ENCODE measurements at regions not wholly inside any gene's neighbourhood (a gene's known extent, or its start where the extent isn't known, plus 50 kb on each side); places are given as distances from the start of the nearest gene placed in this dataset.

DNA sequence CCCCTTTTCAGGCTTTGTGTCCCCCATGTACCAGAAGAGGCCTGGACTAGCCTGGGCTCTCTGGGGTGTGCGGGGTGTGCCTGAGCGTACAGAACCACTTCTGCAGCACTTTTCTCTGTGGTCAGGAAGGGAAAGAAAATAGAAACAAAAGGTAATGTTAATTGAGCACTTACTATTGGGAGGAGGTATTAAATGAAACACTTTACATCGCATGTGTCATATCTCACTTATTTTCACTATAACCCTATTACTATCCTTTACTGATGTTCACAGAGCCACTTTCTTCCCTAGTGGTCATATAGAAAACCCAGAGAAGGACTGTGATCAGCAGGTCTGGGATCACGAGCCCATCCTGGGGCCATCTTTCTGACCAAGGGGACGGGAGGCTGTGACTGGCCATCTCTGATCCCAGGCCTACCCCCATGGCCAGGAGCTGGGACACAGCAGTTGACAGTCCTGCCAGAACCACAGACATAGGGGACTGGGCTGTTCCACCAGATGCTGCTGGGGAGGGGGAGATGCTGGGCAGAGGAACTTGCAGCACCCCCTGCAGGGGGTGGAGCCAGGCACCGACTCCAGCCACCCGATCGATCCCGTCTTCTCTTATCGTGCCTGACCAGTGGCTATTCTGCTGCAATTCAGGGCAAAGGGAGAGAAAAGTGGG, 107.6 kb downstream of the VEGFA start:
- no peak overlapping the region for H3K27ac ChIP-seq (ENCODE audit: low read depth in 1 of 2, low read length in 2 of 2)
- no peaks in the 10 kb centered on the region for H3K9me3 ChIP-seq (replicated peaks in 1 of 2; ENCODE audit: control insufficient read depth in 1 of 2, insufficient read depth in 1 of 2, low read length in 2 of 2)
- no peaks in the 10 kb centered on the region for H3K36me3 Mint-ChIP-seq
- no peak overlapping the region for H3K9ac ChIP-seq (ENCODE audit: insufficient read depth, low read length, poor library complexity, severe bottlenecking)
- WGBS (ENCODE audit: insufficient coverage), result 96% methylated on average over 7 of the region's 10 CpGs
- no peak for TF ChIP-seq CTCF (IDR thresholded peaks at IDR 0.05)
- H3K27me3 ChIP-seq (ENCODE audit: control insufficient read depth in 2 of 2, insufficient read depth in 2 of 2, low read length in 2 of 2), result no peaks in the 10 kb centered on the region
- H2AFZ ChIP-seq (ENCODE audit: insufficient read depth, low read depth, low read length, poor library complexity, severe bottlenecking), result no peak overlapping the region
- intact Hi-C loops (cut with micrococcal nuclease), result no loop called here
- H3K4me3 ChIP-seq (replicated peaks in 1 of 3; ENCODE audit: low read depth in 2 of 3, low read length in 3 of 3), result no peak overlapping the region
- H3K27me3 Mint-ChIP-seq (ENCODE audit: low read depth in 3 of 3), result peaks cover 0 to 3% (median 0%) of the 10 kb centered on the region in 3 donors
- H3K4me3 Mint-ChIP-seq, result no peak overlapping the region
- H3K4me2 ChIP-seq (replicated peaks; ENCODE audit: extremely low read depth, low read length, poor library complexity, severe bottlenecking), result no peak overlapping the region
- no peaks in the 10 kb centered on the region for H3K79me2 ChIP-seq (ENCODE audit: insufficient read depth, low read length)
- no peak for DNase-seq
- H3K4me1 ChIP-seq (ENCODE audit: control insufficient read depth in 1 of 2, insufficient read depth in 2 of 2, low read length in 2 of 2), result no peaks in the 10 kb centered on the region
- peaks cover 3% of the 10 kb centered on the region for H3K4me1 Mint-ChIP-seq
- no peaks in the 10 kb centered on the region for H3K36me3 ChIP-seq (replicated peaks in 1 of 2; ENCODE audit: control insufficient read depth in 1 of 2, insufficient read depth in 2 of 2, low read length in 2 of 2)
- H4K20me1 ChIP-seq (ENCODE audit: insufficient read depth, low read length), result no peaks in the 10 kb centered on the region
- H3K9me3 Mint-ChIP-seq, result no peaks in the 10 kb centered on the region
- no peak overlapping the region for H3K27ac Mint-ChIP-seq

DNA sequence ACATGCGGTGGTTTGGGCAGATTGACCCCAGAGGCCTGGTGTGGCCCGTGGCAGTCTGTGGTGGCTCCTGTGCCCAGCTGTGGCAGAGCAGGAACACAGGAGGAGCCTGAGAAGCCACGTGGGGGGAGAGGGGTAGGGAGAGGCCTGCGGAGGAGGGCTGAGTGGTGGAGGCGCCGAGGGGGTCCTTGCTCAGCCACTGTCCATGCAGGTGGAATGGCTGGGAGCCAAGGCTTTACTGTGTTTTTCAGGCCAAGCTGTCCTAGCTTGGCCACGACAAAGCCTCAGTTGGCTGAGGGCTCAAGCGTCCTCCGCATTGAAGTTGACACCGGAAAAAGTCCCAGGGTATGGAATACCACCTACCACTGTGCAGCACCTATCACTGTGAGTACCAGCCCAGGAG, 107.0 kb downstream of the VEGFA start:
- Mint-ChIP-seq H3K4me3 (no peak overlapping the region), H3K27me3 (ENCODE audit: low read depth in 3 of 3) (peaks cover 0 to 3% (median 0%) of the 10 kb centered on the region in 3 donors), H3K36me3 (no peaks in the 10 kb centered on the region), H3K4me1 (peaks cover 2% of the 10 kb centered on the region), H3K27ac (no peak overlapping the region), H3K9me3 (peaks cover 0 to under 1% (median 0%) of the 10 kb centered on the region in 7 donors)
- no peak overlapping the region for H2AFZ ChIP-seq (ENCODE audit: insufficient read depth, low read depth, low read length, poor library complexity, severe bottlenecking)
- no peak overlapping the region for H3K9ac ChIP-seq (ENCODE audit: insufficient read depth, low read length, poor library complexity, severe bottlenecking)
- H3K36me3 ChIP-seq (replicated peaks in 1 of 2; ENCODE audit: control insufficient read depth in 1 of 2, insufficient read depth in 2 of 2, low read length in 2 of 2), result no peaks in the 10 kb centered on the region
- WGBS (ENCODE audit: insufficient coverage), result 92% methylated on average over 9 of the region's 10 CpGs
- no peaks in the 10 kb centered on the region for H3K79me2 ChIP-seq (ENCODE audit: insufficient read depth, low read length)
- H3K4me3 ChIP-seq (replicated peaks in 1 of 3; ENCODE audit: low read depth in 2 of 3, low read length in 3 of 3), result no peak overlapping the region
- H4K20me1 ChIP-seq (ENCODE audit: insufficient read depth, low read length), result no peaks in the 10 kb centered on the region
- H3K27ac ChIP-seq (ENCODE audit: low read depth in 1 of 2, low read length in 2 of 2), result no peak overlapping the region
- no peak for DNase-seq
- intact Hi-C loops (cut with micrococcal nuclease), result no loop called here
- no peaks in the 10 kb centered on the region for H3K9me3 ChIP-seq (replicated peaks in 1 of 2; ENCODE audit: control insufficient read depth in 1 of 2, insufficient read depth in 1 of 2, low read length in 2 of 2)
- no peaks in the 10 kb centered on the region for H3K4me1 ChIP-seq (ENCODE audit: control insufficient read depth in 1 of 2, insufficient read depth in 2 of 2, low read length in 2 of 2)
- no peak overlapping the region for H3K4me2 ChIP-seq (replicated peaks; ENCODE audit: extremely low read depth, low read length, poor library complexity, severe bottlenecking)
- TF ChIP-seq CTCF (IDR thresholded peaks at IDR 0.05), result no peak
- no peaks in the 10 kb centered on the region for H3K27me3 ChIP-seq (ENCODE audit: control insufficient read depth in 2 of 2, insufficient read depth in 2 of 2, low read length in 2 of 2)

Measured in CD14-positive monocyte (primary cell).